GM21528 (cell line): ENCODE measurements at regions not wholly inside any gene's neighbourhood (a gene's known extent, or its start where the extent isn't known, plus 50 kb on each side); places are given as distances from the start of the nearest gene placed in this dataset.

Source experiments
- ATAC-seq: cut with Tn5 transposase; IDR thresholded peaks from one replicate; pipeline ENCODE4 v1.9.1; 2021; ENCODE audit warnings: mild to moderate bottlenecking, moderate library complexity; ENCODE audit not compliant: unreplicated experiment, low FRiP score

DNA sequence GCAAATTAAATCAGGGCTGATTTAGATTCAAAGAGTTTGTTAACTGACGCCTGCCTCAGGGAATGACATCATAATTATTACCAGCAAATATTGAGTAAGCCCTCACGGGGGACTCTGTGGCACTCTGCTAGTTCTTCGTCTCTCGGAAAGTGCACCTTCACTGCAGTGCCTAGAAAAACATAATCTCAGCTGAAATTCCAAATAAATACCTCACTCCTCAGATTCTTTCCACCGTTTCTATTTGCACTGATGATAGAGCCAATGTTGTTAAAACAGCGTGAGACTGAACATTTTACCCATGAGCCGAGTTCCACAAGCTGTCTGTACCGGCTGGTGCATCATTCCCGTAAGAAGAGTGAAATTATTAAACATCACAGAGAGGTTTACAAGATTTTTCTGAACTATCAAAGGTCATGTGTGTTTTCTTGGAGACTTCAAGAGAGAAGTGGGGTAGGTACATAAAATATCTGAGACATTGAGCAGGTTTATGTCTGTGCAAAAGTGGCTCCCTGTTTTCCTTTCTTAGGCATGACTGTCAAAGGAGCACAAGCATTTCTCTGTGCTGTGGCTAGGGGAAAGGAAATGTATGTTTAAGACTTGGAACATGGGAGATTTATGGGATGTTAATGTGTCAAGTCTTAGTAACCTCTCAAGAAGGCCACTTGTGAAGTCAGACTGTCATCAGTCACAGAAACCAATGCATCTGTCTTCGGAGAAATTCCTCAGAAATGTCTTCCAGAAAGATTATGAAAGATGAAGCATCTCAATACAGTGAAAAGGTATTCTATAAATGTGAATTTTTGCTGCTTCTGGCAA lies 119.6 kb downstream of the CBLL2 start:
- ATAC-seq: no peak

DNA sequence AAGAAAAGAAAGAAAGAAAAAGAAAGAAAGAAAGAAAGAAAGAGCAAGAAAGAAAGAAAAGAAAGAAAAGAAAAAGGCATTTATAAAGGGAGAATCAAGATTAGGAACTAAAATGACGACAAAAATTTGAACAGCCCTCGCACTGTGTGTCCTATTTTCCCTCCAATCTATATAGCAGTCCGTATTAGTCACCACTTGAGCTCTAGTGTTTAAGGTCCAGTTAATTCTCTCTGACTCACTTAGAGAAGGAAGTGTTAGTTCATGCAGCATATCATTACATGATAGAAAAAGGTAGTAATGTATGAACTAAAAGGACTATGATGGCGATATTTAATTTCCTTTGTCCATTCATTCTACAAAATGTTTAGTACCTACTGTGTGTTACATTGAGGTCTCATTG lies 122.7 kb downstream of the CBLL2 start:
- no peak for ATAC-seq

DNA sequence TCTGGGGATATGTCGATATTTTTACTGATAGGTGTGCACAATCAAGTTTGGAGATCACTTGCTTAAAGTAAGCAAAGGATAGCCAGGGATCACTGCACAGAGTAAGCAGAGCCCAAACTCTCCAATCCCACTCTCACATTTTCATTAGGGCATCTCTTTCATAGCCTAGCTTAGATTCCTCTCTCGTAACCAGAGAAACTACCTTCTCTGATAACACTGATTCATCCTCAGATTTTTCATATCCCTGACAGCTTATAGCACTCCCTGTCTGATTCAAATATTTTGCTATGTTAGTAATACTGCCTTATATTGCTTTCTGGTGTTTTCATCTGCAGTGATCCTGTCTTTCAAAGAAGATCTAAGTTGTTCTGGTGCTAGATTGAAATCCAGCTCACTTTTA lies 123.7 kb downstream of the CBLL2 start:
- ATAC-seq: no peak

DNA sequence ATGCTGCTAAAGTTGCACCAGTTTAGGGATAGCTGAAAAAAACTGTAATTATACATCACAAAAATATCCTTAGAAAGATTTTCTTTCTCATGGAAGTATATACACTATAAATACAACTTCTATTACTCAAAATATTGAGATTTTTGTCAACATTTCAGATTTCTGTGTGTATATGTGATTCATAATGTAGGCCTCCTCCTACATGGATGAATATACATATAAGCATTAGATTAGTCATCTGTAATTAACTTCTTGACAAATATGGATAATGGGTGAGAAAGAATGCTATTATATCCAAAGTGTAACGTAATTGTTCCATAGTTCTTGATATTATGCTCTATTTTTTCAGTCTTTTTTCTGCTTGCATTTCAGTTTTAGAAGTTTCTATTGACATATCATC lies 124.9 kb downstream of the CBLL2 start:
- no peak for ATAC-seq

DNA sequence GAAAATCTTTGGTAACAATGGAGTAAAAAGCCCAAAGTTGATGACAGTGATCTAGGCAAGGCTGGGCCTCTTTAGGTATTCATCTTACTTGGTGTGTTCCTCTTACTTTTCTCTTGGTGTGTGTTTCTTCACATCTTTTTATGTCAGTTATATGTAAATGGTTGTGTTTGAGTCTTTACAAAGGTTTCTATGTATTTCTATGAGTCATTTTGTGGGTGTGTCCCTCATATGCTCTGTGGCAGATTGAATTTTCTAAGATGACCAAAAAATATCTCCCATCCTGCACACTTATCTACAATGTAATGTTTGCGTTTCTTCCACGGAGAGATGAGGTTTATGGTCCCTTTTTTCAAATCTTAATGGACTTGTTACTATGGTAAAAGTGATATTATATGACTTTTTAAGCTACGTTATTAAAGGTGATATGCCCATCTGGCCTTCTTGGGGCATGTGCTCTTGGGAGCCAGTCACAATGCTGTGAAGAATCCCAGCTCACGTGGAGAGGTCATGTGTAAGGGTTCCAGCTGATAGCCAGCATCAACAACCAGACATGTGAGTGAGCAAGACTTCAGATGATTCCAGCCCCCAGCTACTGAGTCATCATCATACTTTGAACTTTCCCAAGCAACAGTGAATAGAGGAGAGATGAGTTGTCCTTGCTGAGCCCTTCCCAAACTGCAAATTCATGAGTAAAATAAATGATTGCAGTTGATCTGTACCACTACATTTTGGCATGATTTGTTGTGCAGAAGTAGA lies 126.9 kb downstream of the CBLL2 start:
- no peak for ATAC-seq

DNA sequence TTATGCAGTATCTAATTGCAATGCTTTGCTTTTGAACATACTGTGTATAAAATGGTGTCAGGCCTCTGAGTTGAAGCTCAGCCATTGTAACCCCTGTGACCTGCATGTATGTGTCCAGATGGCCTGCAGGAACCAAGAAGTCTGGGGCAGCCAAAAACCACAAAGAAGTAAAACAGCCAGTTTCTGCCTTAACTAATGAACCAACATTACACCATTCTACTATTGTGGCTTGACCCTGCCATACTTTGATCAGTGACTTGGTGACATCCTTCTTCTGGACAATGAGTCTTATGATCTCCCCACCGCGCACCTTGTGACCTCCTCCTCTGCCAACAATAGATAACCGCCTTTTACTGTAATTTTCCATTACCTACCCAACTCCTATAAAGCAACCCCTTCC lies 131.6 kb downstream of the CBLL2 start:
- no peak for ATAC-seq

DNA sequence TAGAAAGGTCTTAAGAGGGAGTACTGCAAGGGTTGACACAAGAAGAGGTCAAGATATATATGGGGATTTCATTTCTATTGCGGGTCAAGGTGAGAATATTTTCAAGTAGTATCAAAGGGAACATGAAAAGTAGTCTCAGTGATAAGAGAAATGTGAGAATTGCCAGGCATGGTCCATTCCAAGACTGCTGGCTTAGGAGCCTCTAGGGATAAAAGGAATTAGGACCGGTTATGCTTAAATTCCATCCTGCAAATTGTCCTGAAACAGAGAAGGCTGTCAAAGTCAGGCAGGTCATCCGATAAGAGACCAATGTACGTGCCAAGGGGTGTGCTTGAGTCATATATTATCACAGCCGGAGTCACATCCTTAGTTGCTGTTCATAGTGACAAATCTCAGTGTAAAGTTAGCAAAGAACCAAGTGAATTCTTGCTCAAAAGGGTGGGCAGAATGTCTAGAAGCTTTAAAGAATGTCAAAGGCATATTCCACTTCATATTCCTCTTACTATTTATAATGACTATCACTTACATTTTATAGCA lies 133.6 kb downstream of the CBLL2 start:
- no peak for ATAC-seq

DNA sequence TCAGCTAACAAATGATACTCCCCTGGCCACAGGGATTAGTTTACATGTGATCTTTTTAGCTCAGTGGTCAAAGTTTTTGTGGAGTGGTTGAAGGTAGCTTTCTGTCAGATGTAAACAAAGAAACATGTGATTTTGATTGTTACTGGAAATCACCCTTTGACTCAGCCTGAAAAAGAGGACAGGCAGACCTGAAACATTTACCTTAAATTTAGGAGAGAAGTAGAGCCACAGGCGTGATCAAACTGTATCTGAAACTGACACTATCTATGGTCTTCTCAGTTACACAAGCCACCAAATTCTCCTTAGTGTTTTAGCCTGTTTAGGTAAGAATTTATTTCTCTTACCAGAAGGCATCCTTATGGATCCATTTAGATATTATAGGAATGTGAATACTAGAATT lies 136.7 kb downstream of the CBLL2 start:
- ATAC-seq: no peak

DNA sequence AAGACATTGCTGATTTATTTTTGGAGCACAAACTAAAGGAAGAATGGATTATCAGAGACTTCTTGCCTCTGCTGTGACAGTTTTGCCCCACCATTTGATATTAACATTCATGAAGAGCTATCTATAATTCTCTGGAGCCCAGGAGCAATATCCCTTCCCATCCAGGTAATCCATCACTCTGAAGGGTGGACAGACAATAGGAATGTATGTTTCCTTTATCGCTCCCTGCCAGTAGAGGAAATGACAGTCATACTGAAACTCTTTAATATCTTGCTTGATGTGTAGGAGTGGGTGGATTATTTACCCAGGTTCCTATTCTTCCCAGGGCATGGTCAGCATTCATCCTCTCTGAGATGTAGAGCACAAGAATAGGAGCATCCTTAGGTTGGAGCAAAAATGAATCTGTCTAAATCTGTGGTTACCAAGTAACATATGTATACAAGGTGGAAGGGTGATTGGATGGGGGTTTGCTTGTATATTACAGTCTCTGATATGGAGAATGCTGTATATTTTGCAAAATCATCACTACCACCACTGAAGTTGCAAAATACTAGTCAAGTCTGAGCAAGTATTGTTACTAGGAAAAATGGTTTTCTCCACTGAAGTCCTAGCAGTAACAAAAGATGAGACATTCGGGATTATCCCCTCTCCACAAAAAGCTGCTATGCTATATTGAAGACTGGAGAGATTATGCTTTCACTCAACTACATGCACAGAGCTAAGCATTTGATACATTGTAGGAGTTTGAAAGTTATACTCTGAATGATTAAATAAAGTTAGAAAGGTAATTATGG lies 151.6 kb downstream of the CBLL2 start:
- no peak for ATAC-seq

DNA sequence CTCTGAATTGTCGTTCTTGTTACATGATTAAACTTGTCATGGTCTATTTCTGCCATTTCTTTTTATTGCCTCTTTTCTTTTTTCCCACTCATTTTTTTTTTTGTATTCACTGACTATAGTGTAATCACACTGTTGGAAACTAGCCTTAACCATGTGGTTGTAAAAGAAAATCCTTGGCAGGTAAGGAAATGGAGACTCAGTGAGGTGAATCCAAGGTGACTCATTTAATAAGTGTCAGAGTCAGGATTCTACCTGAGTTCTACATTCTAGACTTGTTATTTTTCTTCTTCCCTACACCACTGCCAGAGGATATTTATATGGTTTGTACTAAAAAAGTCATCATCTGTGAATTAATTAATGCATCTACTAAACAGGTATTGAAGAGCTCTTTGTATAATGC lies 152.2 kb downstream of the CBLL2 start:
- ATAC-seq: no peak

DNA sequence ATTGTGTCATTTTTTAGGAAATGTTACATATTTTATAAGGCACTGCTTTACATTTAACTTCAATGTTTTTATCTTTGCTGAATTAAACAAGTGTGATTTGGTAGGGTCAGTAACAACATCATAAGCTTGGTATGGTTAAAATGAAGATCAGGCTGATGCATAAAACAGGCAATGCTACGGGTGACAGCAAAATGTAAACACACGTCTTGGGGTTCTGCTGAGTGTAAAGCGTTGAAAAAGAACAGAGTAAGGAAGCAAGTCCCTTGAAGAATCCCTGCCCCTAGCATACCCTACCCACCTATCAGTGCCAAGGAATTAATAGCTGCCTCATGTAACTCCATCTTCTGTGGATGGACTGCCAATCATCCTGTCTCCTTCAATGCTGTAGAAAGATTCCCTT lies 157.0 kb downstream of the CBLL2 start:
- ATAC-seq: no peak

DNA sequence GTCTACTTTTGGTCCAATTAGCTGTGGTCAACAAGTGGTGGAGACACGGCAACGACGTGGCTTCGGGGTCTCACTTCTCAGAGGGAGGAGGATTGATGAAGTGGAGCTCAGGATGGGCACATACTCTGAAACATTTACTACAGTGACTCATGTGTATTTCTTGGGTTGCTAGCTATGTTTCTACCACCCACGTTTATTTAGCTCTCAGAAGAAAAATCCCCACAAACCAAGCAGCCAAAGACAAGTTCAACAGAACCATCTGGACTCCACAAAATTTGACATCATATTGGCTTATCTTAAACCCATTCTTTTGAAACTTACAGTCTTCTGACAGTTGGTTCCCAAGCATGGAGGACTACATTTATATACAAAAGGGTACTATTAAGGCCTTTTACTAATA lies 158.0 kb downstream of the CBLL2 start:
- ATAC-seq: no peak

DNA sequence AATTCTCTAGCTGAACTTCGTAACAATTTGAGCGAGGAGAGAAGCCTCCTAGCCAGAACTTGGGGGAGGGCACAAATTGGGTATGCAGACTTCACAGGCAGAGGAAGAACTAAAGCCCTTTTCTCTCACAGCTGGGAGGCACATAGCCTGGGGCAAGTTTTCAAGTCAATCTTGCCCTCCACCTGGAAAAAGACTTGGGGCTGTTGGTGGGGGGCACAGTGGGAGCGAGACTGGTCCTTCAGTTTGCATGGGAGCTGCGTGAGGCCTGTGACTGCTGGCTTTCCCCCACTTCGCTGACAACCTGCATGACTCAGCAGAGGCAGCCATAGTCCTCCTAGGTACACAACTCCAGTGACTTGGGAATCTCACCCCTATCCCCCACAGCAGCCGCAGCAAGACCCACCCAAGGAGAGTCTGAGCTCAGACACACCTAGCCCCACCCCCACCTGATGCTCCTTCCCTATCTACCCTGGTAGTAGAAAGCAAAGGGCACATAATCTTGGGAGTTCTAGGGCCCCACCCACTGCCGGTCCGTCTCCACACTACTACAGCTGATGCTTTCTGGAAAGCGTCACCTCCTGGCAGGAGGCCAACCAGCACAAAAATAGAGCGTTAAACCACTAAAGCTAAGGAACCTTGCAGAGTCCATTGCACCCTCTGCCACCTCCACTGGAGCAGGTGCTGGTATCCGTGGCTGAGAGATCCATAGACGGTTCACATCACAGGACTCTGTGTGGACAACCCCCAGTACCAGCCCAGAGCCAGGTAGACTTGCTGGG lies 160.8 kb downstream of the CBLL2 start:
- ATAC-seq: no peak

DNA sequence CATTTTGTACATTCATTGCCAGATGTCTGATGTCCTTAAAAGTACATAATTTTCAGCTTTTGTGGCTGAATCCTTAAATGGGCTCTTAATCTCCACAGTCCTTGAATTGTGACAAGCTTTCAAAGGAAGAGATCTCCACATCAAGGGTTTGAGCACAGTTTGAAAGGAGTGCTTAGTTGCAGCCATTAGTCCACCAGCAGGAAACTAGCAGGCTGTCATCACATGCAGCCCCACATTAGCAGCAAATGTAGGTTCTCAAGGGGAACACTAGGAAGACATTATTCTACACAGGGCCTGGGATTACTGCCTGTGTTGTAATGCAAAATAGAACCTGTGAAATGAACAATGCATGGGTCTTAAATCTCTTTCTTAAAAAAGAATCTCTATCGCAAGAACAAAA lies 173.2 kb downstream of the CBLL2 start:
- ATAC-seq: no peak

DNA sequence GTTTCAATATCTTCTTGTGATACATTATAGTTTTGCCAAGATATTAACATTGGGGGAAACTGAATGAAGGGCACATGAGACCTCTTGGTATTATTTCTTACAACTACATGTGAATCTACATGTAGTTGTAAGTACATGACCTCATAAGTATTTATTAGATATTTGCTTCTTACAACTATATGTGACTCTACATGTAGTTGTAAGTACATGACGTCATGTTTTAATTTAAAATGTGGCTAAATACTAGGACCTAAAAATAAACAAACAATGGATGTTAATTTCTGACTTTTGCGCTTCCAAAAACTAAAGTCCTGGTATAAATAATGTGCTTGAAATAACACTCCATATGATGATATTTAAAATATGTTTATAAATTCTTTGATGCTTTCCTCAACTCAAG lies 190.2 kb downstream of the CBLL2 start:
- ATAC-seq: no peak

DNA sequence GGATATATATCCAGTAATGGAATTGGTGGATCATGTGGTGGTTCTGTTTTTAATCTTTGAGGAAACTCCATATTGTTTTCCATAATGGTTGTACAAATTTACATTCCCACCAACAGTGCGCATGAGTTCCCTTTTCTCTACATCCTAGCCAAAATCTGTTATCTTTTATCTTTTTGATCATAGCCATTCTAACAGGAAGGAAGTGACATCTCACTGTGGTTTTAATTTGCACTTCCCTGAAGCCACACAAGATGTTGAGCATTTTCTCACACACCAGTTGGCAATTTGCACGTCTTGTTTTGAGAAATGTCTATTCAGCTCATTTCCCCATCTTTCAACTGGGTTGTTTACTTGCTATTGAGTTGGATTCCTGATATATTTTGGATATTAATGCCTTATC lies 194.9 kb downstream of the CBLL2 start:
- ATAC-seq: no peak

DNA sequence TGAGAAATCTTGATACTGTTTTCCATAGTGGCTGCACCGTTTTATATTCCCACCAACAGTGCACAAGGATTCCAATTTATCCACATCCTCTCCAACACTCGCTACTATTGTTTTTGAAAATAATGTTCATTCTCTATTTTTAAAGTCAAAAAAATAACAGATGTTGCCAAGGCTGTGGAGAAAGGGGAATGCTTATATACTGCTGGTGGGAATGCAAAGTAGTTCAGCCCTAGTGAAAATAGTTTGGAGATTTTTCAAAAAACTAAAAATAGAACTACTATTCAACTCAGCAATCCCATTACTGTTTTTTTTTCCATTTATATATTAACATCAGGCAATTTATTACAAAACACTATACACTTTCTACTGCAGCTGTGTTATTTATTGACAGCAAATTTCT lies 208.7 kb downstream of the CBLL2 start:
- no peak for ATAC-seq

DNA sequence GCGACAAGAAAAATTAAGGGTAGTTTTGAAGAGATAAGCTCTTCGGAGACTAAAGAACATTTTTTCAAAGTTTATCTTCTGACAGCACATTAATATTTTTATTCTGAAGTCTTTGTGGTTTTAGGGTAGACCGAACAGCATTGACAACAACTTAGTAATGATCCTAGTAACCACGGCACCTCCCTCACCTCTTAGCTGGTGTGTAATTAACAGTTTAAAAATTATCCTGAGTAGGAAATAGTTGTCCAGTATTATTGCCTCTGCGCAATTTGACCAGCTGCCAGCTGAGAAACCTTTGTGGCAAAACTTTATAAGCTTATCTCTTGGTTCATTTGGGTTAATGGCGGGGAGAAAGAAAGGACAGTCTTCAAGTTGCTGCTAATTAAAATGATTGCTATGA lies 213.6 kb downstream of the CBLL2 start:
- no peak for ATAC-seq

DNA sequence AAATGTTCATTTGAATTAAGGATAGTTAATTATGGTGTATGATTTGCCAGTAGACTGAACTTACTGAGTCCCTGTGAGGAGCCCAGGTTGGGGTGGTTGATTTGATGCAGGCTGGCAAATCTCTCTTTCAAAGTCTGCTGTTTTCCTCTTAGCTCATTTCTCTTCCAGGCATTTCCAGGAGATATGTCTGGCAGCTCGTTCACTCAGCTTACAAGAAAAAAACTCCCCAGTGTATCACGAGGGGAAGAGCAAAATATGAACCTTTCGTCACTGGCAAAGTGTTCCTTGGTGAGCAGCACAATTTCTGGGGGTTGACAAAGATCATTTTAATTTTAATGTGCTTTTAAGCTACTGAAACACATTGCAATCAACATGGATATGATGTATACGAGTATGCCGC lies 244.2 kb downstream of the CBLL2 start:
- no peak for ATAC-seq

DNA sequence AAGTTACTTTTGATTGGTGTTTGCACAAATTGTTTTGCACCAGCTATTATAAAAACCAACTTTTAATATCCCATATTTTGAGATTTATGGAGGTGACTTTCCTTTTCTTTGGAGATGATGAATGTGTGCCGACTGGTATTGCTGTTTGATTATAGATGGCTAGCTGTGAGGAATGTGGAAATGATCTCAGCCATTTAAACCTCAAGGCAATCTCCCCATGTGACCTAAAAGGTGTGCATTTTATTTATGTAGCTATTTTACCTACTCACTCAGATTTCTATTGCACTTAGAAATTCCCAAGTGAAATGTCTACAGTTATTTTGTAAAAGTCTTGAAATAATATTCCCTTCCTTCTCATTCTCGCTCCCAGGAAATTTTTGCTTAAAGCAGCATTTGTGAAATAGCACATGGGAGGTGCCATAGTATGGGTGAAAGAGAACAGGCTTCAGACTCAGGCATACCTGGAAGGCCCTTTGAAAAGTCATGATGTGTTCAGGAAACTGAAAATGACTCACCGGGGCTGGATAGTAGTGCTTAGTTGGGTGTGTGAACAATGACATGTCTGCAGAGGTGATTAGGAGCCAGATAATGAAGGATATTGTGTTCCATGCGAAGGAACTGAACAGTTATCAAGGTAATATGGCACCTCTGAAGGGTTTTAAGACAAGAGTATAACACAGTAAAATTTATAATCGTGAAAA lies 247.6 kb downstream of the CBLL2 start:
- no peak for ATAC-seq
